ENCODE measurements at regions not wholly inside any gene's neighbourhood (a gene's known extent, or its start where the extent isn't known, plus 50 kb on each side); places are given as distances from the start of the nearest gene placed in this dataset.

- 90 to 97% (median 92%) methylated on average over 2 of the region's 2 CpGs for WGBS, 4 donors
- H3K9me3 ChIP-seq = peaks cover 0 to 22% (median 0%) of the 10 kb centered on the region in 12 donors
- H3K27me3 ChIP-seq = no peaks in the 10 kb centered on the region
- H3K4me3 ChIP-seq = no peak overlapping the region
- ATAC-seq (no peak), DNase-seq (no peak)
- H3K36me3 ChIP-seq = no peaks in the 10 kb centered on the region
- TF ChIP-seq POLR2A (IDR thresholded peaks at IDR 0.05) (no peak), CTCF (IDR thresholded peaks at IDR 0.05) (no peak)
- intact Hi-C loops (cut with DNase I) = loop anchor here in 6 of 10 donors (2.0 to 10.0 kb wide), 4 partner anchors 147 to 427 kb away; no protein-coding TSS in a partner anchor
- H3K27ac ChIP-seq = no peak overlapping the region
- no peaks in the 10 kb centered on the region for H3K4me1 ChIP-seq
These were observed 362.6 kb downstream of the KCNRG start for GRCh38 chr13:50377726-50378270.

GRCh38 chr13:50378509-50379044, 363.3 kb downstream of the KCNRG start:
- intact Hi-C loops (cut with DNase I) = loop anchor here in 5 of 10 donors (5.0 to 10.0 kb wide), 3 partner anchors 146 to 426 kb away; no protein-coding TSS in a partner anchor

GRCh38 chr13:50379584-50379983, 364.3 kb downstream of the KCNRG start:
- peaks cover 0 to 22% (median 0%) of the 10 kb centered on the region in 12 donors for H3K9me3 ChIP-seq
- intact Hi-C loops (cut with DNase I) = loop anchor here in 5 of 10 donors (5.0 to 10.0 kb wide), 3 partner anchors 145 to 425 kb away; no protein-coding TSS in a partner anchor
- H3K4me3 ChIP-seq = no peak overlapping the region
- ATAC-seq (no peak), DNase-seq (no peak)
- WGBS, 4 donors = 62 to 79% (median 79%) methylated on average over 3 of the region's 3 CpGs
- H3K27ac ChIP-seq = no peak overlapping the region
- no peaks in the 10 kb centered on the region for H3K36me3 ChIP-seq
- TF ChIP-seq POLR2A (IDR thresholded peaks at IDR 0.05) (no peak), CTCF (IDR thresholded peaks at IDR 0.05) (no peak)
- no peaks in the 10 kb centered on the region for H3K27me3 ChIP-seq
- H3K4me1 ChIP-seq = no peaks in the 10 kb centered on the region

More at GRCh38 chr13:50378509-50379044, 363.3 kb downstream of the KCNRG start:
- no peaks in the 10 kb centered on the region for H3K36me3 ChIP-seq
- WGBS, 4 donors = 74 to 80% (median 77%) methylated on average over 5 of the region's 5 CpGs
- H3K4me3 ChIP-seq = no peak overlapping the region
- DNase-seq = no peak
- ATAC-seq = no peak
- no peaks in the 10 kb centered on the region for H3K4me1 ChIP-seq
- TF ChIP-seq POLR2A (IDR thresholded peaks at IDR 0.05) (no peak), CTCF (IDR thresholded peaks at IDR 0.05) (no peak)
- H3K27ac ChIP-seq = no peak overlapping the region
- H3K27me3 ChIP-seq = no peaks in the 10 kb centered on the region
- H3K9me3 ChIP-seq = peaks cover 0 to 22% (median 0%) of the 10 kb centered on the region in 12 donors

- TF ChIP-seq CTCF (IDR thresholded peaks at IDR 0.05) (no peak), POLR2A (IDR thresholded peaks at IDR 0.05) (no peak)
- Histone ChIP-seq H3K27ac (no peak overlapping the region), H3K4me1 (peaks cover 0 to 7% (median 0%) of the 10 kb centered on the region in 12 donors), H3K4me3 (no peak overlapping the region), H3K36me3 (no peaks in the 10 kb centered on the region), H3K27me3 (no peaks in the 10 kb centered on the region), H3K9me3 (peaks cover 0 to 22% (median 0%) of the 10 kb centered on the region in 12 donors)
- intact Hi-C loops (cut with DNase I) = loop anchor here in 4 of 10 donors (5.0 to 10.0 kb wide), 4 partner anchors 154 to 534 kb away; no protein-coding TSS in a partner anchor
- ATAC-seq (no peak), DNase-seq (no peak)
These were observed 365.7 kb downstream of the KCNRG start for GRCh38 chr13:50380905-50381304.

Data from heart left ventricle (tissue), 16 donors.